GM18498 (cell line): ENCODE measurements at regions not wholly inside any gene's neighbourhood (a gene's known extent, or its start where the extent isn't known, plus 50 kb on each side); places are given as distances from the start of the nearest gene placed in this dataset.

ENCODE experiments used
- ATAC-seq: cut with Tn5 transposase; IDR thresholded peaks from one replicate; pipeline ENCODE4 v1.9.1; 2021; ENCODE audit warnings: mild to moderate bottlenecking, moderate library complexity; ENCODE audit not compliant: unreplicated experiment

GRCh38 chr5:2183154-2184025 is 300.7 kb upstream of the IRX4 start:
- ATAC-seq: no peak

GRCh38 chr5:2182020-2182419 is 299.3 kb upstream of the IRX4 start:
- no peak for ATAC-seq

- ATAC-seq: no peak
Measured at GRCh38 chr5:2181557-2181956, 298.8 kb upstream of the IRX4 start.

GRCh38 chr5:2181149-2181548 is 298.4 kb upstream of the IRX4 start:
- no peak for ATAC-seq

GRCh38 chr5:2180456-2180855 is 297.7 kb upstream of the IRX4 start:
- ATAC-seq: no peak

- ATAC-seq: no peak
Measured at GRCh38 chr5:2179861-2180260, 297.1 kb upstream of the IRX4 start.

- ATAC-seq: no peak
Measured at GRCh38 chr5:2178528-2178927, 295.8 kb upstream of the IRX4 start.

GRCh38 chr5:2178071-2178477 is 295.3 kb upstream of the IRX4 start:
- no peak for ATAC-seq

- ATAC-seq: no peak
Measured at GRCh38 chr5:2177244-2177643, 294.5 kb upstream of the IRX4 start.

GRCh38 chr5:2176581-2176980 is 293.9 kb upstream of the IRX4 start:
- ATAC-seq: no peak

- no peak for ATAC-seq
Measured at GRCh38 chr5:2175842-2176404, 293.2 kb upstream of the IRX4 start.

GRCh38 chr5:2175041-2175440 is 292.3 kb upstream of the IRX4 start:
- ATAC-seq: no peak

GRCh38 chr5:2174538-2174937 is 291.8 kb upstream of the IRX4 start:
- no peak for ATAC-seq

- ATAC-seq: no peak
Measured at GRCh38 chr5:2173151-2173834, 290.6 kb upstream of the IRX4 start.

GRCh38 chr5:2172471-2172870 is 289.7 kb upstream of the IRX4 start:
- no peak for ATAC-seq

- ATAC-seq: no peak
Measured at GRCh38 chr5:2170761-2171160, 288.0 kb upstream of the IRX4 start.

- ATAC-seq: no peak
Measured at GRCh38 chr5:2169850-2170760, 287.4 kb upstream of the IRX4 start.

GRCh38 chr5:2169430-2169808 is 286.7 kb upstream of the IRX4 start:
- no peak for ATAC-seq

- ATAC-seq: no peak
Measured at GRCh38 chr5:2168601-2169429, 286.1 kb upstream of the IRX4 start.

GRCh38 chr5:2167671-2168070 is 284.9 kb upstream of the IRX4 start:
- ATAC-seq: no peak
